HL-60 (cell line): ENCODE measurements at regions not wholly inside any gene's neighbourhood (a gene's known extent, or its start where the extent isn't known, plus 50 kb on each side); places are given as distances from the start of the nearest gene placed in this dataset.
"Not testable (repeated sequence)": the region's sequence is repeated elsewhere in the genome, so short reads cannot be mapped to it uniquely, and the experiment has no call there.

Experiments used
- GABPA ChIP-seq: IDR thresholded peaks from 2 replicates; pipeline ENCODE4 v1.6.1; 2012; ENCODE audit warnings: low read depth
- POLR2AphosphoS5 ChIP-seq: IDR thresholded peaks from 2 replicates; pipeline ENCODE4 v1.6.1; 2012; ENCODE audit warnings: low read depth
- SPI1 ChIP-seq: IDR thresholded peaks from 2 replicates; pipeline ENCODE4 v1.6.1; 2012; ENCODE audit warnings: low read depth, mild to moderate bottlenecking, borderline replicate concordance
- TF ChIP-seq, protein P1 (sequence below): IDR thresholded peaks from one replicate; pipeline ENCODE4 v1.5.1; 2011; ENCODE audit warnings: low read length, control low read depth, inconsistent platforms; ENCODE audit not compliant: insufficient read depth
- TF ChIP-seq, protein P2 (sequence below): IDR thresholded peaks from 2 replicates; pipeline ENCODE4 v1.6.1; 2012; ENCODE audit warnings: low read depth; ENCODE audit not compliant: insufficient replicate concordance

DNA sequence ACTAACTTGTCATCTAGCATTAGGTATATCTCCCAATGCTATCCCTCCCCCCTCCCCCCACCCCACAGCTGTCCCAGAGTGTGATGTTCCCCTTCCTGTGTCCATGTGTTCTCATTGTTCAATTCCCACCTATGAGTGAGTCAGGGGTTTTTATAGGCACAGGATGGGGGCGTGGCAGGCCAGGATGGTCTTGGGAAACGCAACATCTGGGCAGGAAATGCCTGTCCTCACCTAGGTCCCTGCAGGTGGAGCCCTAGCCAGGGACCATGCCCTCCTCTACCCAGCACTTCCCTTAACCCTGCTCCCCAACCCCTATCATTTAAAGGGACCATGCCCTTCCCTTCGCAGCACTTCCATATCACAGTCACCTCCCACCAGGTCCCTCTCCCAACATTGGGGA lies 1430.6 kb downstream of the CDH8 start:
- TF ChIP-seq, protein P1, sequence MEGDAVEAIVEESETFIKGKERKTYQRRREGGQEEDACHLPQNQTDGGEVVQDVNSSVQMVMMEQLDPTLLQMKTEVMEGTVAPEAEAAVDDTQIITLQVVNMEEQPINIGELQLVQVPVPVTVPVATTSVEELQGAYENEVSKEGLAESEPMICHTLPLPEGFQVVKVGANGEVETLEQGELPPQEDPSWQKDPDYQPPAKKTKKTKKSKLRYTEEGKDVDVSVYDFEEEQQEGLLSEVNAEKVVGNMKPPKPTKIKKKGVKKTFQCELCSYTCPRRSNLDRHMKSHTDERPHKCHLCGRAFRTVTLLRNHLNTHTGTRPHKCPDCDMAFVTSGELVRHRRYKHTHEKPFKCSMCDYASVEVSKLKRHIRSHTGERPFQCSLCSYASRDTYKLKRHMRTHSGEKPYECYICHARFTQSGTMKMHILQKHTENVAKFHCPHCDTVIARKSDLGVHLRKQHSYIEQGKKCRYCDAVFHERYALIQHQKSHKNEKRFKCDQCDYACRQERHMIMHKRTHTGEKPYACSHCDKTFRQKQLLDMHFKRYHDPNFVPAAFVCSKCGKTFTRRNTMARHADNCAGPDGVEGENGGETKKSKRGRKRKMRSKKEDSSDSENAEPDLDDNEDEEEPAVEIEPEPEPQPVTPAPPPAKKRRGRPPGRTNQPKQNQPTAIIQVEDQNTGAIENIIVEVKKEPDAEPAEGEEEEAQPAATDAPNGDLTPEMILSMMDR: not testable (repeated sequence)
- not testable (repeated sequence) for TF ChIP-seq POLR2AphosphoS5, GABPA, SPI1
- TF ChIP-seq, protein P2, sequence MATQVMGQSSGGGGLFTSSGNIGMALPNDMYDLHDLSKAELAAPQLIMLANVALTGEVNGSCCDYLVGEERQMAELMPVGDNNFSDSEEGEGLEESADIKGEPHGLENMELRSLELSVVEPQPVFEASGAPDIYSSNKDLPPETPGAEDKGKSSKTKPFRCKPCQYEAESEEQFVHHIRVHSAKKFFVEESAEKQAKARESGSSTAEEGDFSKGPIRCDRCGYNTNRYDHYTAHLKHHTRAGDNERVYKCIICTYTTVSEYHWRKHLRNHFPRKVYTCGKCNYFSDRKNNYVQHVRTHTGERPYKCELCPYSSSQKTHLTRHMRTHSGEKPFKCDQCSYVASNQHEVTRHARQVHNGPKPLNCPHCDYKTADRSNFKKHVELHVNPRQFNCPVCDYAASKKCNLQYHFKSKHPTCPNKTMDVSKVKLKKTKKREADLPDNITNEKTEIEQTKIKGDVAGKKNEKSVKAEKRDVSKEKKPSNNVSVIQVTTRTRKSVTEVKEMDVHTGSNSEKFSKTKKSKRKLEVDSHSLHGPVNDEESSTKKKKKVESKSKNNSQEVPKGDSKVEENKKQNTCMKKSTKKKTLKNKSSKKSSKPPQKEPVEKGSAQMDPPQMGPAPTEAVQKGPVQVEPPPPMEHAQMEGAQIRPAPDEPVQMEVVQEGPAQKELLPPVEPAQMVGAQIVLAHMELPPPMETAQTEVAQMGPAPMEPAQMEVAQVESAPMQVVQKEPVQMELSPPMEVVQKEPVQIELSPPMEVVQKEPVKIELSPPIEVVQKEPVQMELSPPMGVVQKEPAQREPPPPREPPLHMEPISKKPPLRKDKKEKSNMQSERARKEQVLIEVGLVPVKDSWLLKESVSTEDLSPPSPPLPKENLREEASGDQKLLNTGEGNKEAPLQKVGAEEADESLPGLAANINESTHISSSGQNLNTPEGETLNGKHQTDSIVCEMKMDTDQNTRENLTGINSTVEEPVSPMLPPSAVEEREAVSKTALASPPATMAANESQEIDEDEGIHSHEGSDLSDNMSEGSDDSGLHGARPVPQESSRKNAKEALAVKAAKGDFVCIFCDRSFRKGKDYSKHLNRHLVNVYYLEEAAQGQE: not testable (repeated sequence)
